A673 (cell line): ENCODE measurements at regions not wholly inside any gene's neighbourhood (a gene's known extent, or its start where the extent isn't known, plus 50 kb on each side); places are given as distances from the start of the nearest gene placed in this dataset.

Source experiments
- CTCF ChIP-seq: fragments of 300-800, 200-600 bp; sonication (generic); conservative IDR thresholded peaks from 2 replicates; pipeline ENCODE4 v1.5.1; 2017; ENCODE audit warnings: low read depth, mild to moderate bottlenecking, antibody characterized with exemption, low read length, moderate library complexity, mixed read lengths
- EZH2 ChIP-seq: fragments of 200-600 bp; sonication (generic); IDR thresholded peaks from 2 replicates; pipeline ENCODE4 v1.6.1; 2017; ENCODE audit warnings: borderline replicate concordance, low read depth, mild to moderate bottlenecking, mixed read lengths, antibody characterized with exemption, low read length; ENCODE audit not compliant: poor library complexity, severe bottlenecking

- TF ChIP-seq CTCF (no peak), EZH2 (no peak)
Measured at GRCh38 chr5:125661584-125661983, 761.6 kb upstream of the GRAMD2B start.
